HUES64 (cell line): ENCODE measurements at regions not wholly inside any gene's neighbourhood (a gene's known extent, or its start where the extent isn't known, plus 50 kb on each side); places are given as distances from the start of the nearest gene placed in this dataset.

Source experiments
- H3K27ac ChIP-seq: 2 replicates; pipeline ENCODE4 v1.7.0; 2013; ENCODE audit warnings: low read depth, low read length, inconsistent platforms
- H3K27me3 ChIP-seq: 2 replicates; pipeline ENCODE4 v1.6.1; 2013; ENCODE audit warnings: mild to moderate bottlenecking, low read length; ENCODE audit not compliant: insufficient read depth
- H3K36me3 ChIP-seq: 2 replicates; pipeline ENCODE4 v1.6.1; 2013; ENCODE audit warnings: mild to moderate bottlenecking, low read length; ENCODE audit not compliant: insufficient read depth
- H3K4me1 ChIP-seq: 2 replicates; pipeline ENCODE4 v1.6.1; 2013; ENCODE audit warnings: mild to moderate bottlenecking, low read length, moderate library complexity; ENCODE audit not compliant: insufficient read depth
- H3K4me3 ChIP-seq: 2 replicates; pipeline ENCODE4 v1.5.1; 2013; ENCODE audit warnings: mild to moderate bottlenecking, low read length, moderate library complexity
- H3K9ac ChIP-seq: 2 replicates; pipeline ENCODE4 v1.6.1; 2013; ENCODE audit warnings: mild to moderate bottlenecking, low read depth, low read length
- H3K9me3 ChIP-seq: 2 replicates; pipeline ENCODE4 v1.6.1; 2013; ENCODE audit warnings: low read depth, low read length; ENCODE audit not compliant: insufficient read depth
- WGBS: fragments of 150-250, 120-280 bp; methylation state at CpG from one replicate; pipeline ENCODE4 v1.1.7; 2013; ENCODE audit warnings: missing lambda C conversion rate; 5-methylcytosine and 5-hydroxymethylcytosine counted together

GRCh38 chr9:84129529-84129928 lies 148.9 kb downstream of the RMI1 start:
- no peaks in the 10 kb centered on the region for H3K4me1 ChIP-seq
- 74% methylated on average over 5 of the region's 5 CpGs for WGBS
- H3K4me3 ChIP-seq, result no peak overlapping the region
- H3K9ac ChIP-seq, result no peak overlapping the region
- no peak overlapping the region for H3K27ac ChIP-seq
- no peaks in the 10 kb centered on the region for H3K9me3 ChIP-seq
- no peaks in the 10 kb centered on the region for H3K27me3 ChIP-seq
- H3K36me3 ChIP-seq, result no peaks in the 10 kb centered on the region

GRCh38 chr9:84136119-84136868 lies 155.7 kb downstream of the RMI1 start:
- no peaks in the 10 kb centered on the region for H3K36me3 ChIP-seq
- H3K9ac ChIP-seq, result no peak overlapping the region
- H3K9me3 ChIP-seq, result no peaks in the 10 kb centered on the region
- no peak overlapping the region for H3K27ac ChIP-seq
- peaks cover 5% of the 10 kb centered on the region for H3K4me1 ChIP-seq
- no peak overlapping the region for H3K4me3 ChIP-seq
- peaks cover 38% of the 10 kb centered on the region for H3K27me3 ChIP-seq
- WGBS, result 86% methylated on average over 13 of the region's 13 CpGs

GRCh38 chr9:84137968-84138367 lies 157.4 kb downstream of the RMI1 start:
- Histone ChIP-seq H3K9me3 (no peaks in the 10 kb centered on the region), H3K27me3 (peaks cover 55% of the 10 kb centered on the region), H3K4me1 (peaks cover 12% of the 10 kb centered on the region), H3K4me3 (no peak overlapping the region), H3K36me3 (no peaks in the 10 kb centered on the region), H3K9ac (no peak overlapping the region), H3K27ac (no peak overlapping the region)
- WGBS, result 96% methylated on average over 2 of the region's 2 CpGs

GRCh38 chr9:84138541-84138940 lies 157.9 kb downstream of the RMI1 start:
- H3K4me3 ChIP-seq, result no peak overlapping the region
- no peaks in the 10 kb centered on the region for H3K9me3 ChIP-seq
- no peak overlapping the region for H3K9ac ChIP-seq
- WGBS, result 95% methylated on average over 3 of the region's 4 CpGs
- H3K27ac ChIP-seq, result no peak overlapping the region
- peaks cover 12% of the 10 kb centered on the region for H3K4me1 ChIP-seq
- H3K36me3 ChIP-seq, result no peaks in the 10 kb centered on the region
- H3K27me3 ChIP-seq, result peaks cover 60% of the 10 kb centered on the region

- no peak overlapping the region for H3K9ac ChIP-seq
- peaks cover 64% of the 10 kb centered on the region for H3K27me3 ChIP-seq
- no peaks in the 10 kb centered on the region for H3K9me3 ChIP-seq
- no peak overlapping the region for H3K4me3 ChIP-seq
- no peak overlapping the region for H3K27ac ChIP-seq
- 88% methylated on average over 11 of the region's 11 CpGs for WGBS
- H3K4me1 ChIP-seq, result peaks cover 12% of the 10 kb centered on the region
- H3K36me3 ChIP-seq, result no peaks in the 10 kb centered on the region
Observed at GRCh38 chr9:84139296-84140070, 158.9 kb downstream of the RMI1 start.

- no peaks in the 10 kb centered on the region for H3K36me3 ChIP-seq
- H3K4me3 ChIP-seq, result peak overlapping the region; percentile 58
- WGBS, result 3% methylated on average over 41 of the region's 41 CpGs
- H3K27ac ChIP-seq, result no peak overlapping the region
- H3K9ac ChIP-seq, result peak overlapping the region; percentile 63
- H3K4me1 ChIP-seq, result peaks cover 12% of the 10 kb centered on the region
- peaks cover 66% of the 10 kb centered on the region for H3K27me3 ChIP-seq
- H3K9me3 ChIP-seq, result no peaks in the 10 kb centered on the region
Observed at GRCh38 chr9:84140535-84141101, 160.0 kb downstream of the RMI1 start.

GRCh38 chr9:84141741-84142370 lies 161.3 kb downstream of the RMI1 start:
- Histone ChIP-seq H3K4me1 (peaks cover 13% of the 10 kb centered on the region), H3K4me3 (no peak overlapping the region), H3K9ac (no peak overlapping the region), H3K36me3 (no peaks in the 10 kb centered on the region), H3K27me3 (peaks cover 68% of the 10 kb centered on the region), H3K9me3 (no peaks in the 10 kb centered on the region), H3K27ac (no peak overlapping the region)
- 79% methylated on average over 3 of the region's 7 CpGs for WGBS

GRCh38 chr9:84145031-84145430 lies 164.4 kb downstream of the RMI1 start:
- H3K4me3 ChIP-seq, result no peak overlapping the region

GRCh38 chr9:84145780-84146179 lies 165.2 kb downstream of the RMI1 start:
- WGBS, result 94% methylated on average over 2 of the region's 2 CpGs
- H3K27me3 ChIP-seq, result peaks cover 59% of the 10 kb centered on the region
- no peak overlapping the region for H3K9ac ChIP-seq
- no peaks in the 10 kb centered on the region for H3K36me3 ChIP-seq
- H3K27ac ChIP-seq, result no peak overlapping the region
- no peak overlapping the region for H3K4me3 ChIP-seq
- no peaks in the 10 kb centered on the region for H3K9me3 ChIP-seq
- H3K4me1 ChIP-seq, result peaks cover 25% of the 10 kb centered on the region

More at GRCh38 chr9:84145031-84145430, 164.4 kb downstream of the RMI1 start:
- peaks cover 25% of the 10 kb centered on the region for H3K4me1 ChIP-seq
- no peak overlapping the region for H3K27ac ChIP-seq
- no peaks in the 10 kb centered on the region for H3K9me3 ChIP-seq
- peaks cover 59% of the 10 kb centered on the region for H3K27me3 ChIP-seq
- H3K36me3 ChIP-seq, result no peaks in the 10 kb centered on the region
- H3K9ac ChIP-seq, result no peak overlapping the region
- 85% methylated on average over 2 of the region's 3 CpGs for WGBS

- H3K36me3 ChIP-seq, result no peaks in the 10 kb centered on the region
- no peak overlapping the region for H3K27ac ChIP-seq
- H3K9me3 ChIP-seq, result no peaks in the 10 kb centered on the region
- H3K27me3 ChIP-seq, result peaks cover 59% of the 10 kb centered on the region
- no peak overlapping the region for H3K4me3 ChIP-seq
- H3K9ac ChIP-seq, result no peak overlapping the region
- H3K4me1 ChIP-seq, result peaks cover 19% of the 10 kb centered on the region
- 82% methylated on average over 6 of the region's 6 CpGs for WGBS
Observed at GRCh38 chr9:84146893-84147710, 166.5 kb downstream of the RMI1 start.
